ENCODE measurements at regions not wholly inside any gene's neighbourhood (a gene's known extent, or its start where the extent isn't known, plus 50 kb on each side); places are given as distances from the start of the nearest gene placed in this dataset.

- H4K91ac ChIP-seq (replicated peaks; ENCODE audit: insufficient read length, low read length), result no peak overlapping the region
- H3K14ac ChIP-seq (ENCODE audit: insufficient read length), result no peak overlapping the region
- H3K27me3 ChIP-seq (replicated peaks in 1 of 4; ENCODE audit: control insufficient read depth in 3 of 4, extremely low read depth in 1 of 4, insufficient read depth in 3 of 4, low read length in 3 of 4), result peaks cover 0 to 1% (median 0%) of the 10 kb centered on the region in 4 experiments; a peak in 1 of 7 replicates
- 95% methylated on average over 2 of the region's 2 CpGs; no CpG with 5 or more reads in 1 of the 2 experiments for WGBS, 2 experiments (ENCODE audit: extremely low coverage in 1 of 2, insufficient coverage in 1 of 2, insufficient read length in 1 of 2, insufficient replicate concordance in 2 of 2, low coverage in 1 of 2, low lambda C conversion rate in 2 of 2, missing lambda C conversion rate in 1 of 2)
- H3K79me2 ChIP-seq (ENCODE audit: control insufficient read depth in 1 of 2, insufficient read depth in 2 of 2, low read length in 2 of 2), result no peaks in the 10 kb centered on the region
- 0 out of 4 replicates have a peak, but pooled peaks cover 0 to 3% of the 10 kb centered on the region in 2 experiments for H3K9me3 ChIP-seq (ENCODE audit: insufficient read depth in 2 of 2, low read depth in 1 of 2, low read length in 1 of 2)
- POLR2A ChIA-PET (ENCODE audit: partially characterized antibody), result no interaction called here
- no peak for FAIRE-seq
- H3K56ac ChIP-seq (replicated peaks; ENCODE audit: insufficient read length, low read depth, low read length), result no peak overlapping the region
- no peak overlapping the region for H3K9ac ChIP-seq (replicated peaks in 1 of 4; ENCODE audit: extremely low read depth in 1 of 4, low read depth in 3 of 4, low read length in 3 of 4)
- no peak overlapping the region for H3K23ac ChIP-seq (ENCODE audit: insufficient read length)
- H2BK20ac ChIP-seq (ENCODE audit: low read length), result no peak overlapping the region
- no peak overlapping the region for H3K27ac ChIP-seq (ENCODE audit: low read depth, low read length)
- H4K20me1 ChIP-seq (replicated peaks in 1 of 2; ENCODE audit: control insufficient read depth in 1 of 2, insufficient read depth in 2 of 2, low read length in 2 of 2), result no peaks in the 10 kb centered on the region
- H4K8ac ChIP-seq (ENCODE audit: extremely low read depth, insufficient read depth, low read length), result no peak overlapping the region
- no peak overlapping the region for H3K4me3 ChIP-seq (ENCODE audit: extremely low read depth in 1 of 4, insufficient read depth in 2 of 4, low read depth in 3 of 4, low read length in 4 of 4)
- CTCF ChIA-PET (ENCODE audit: partially characterized antibody), result interaction anchor here (0.6 kb wide), 1 partner anchor 153 kb away, joined by 3 read pairs; no protein-coding TSS in a partner anchor
- no peak overlapping the region for H3K4me2 ChIP-seq (ENCODE audit: insufficient read depth in 1 of 2, low read depth in 2 of 2, low read length in 2 of 2)
- TF ChIP-seq ZNF274 (IDR thresholded peaks at IDR 0.05; ENCODE audit: borderline replicate concordance, extremely low read depth, low read length) (no peak), CHD1 (IDR thresholded peaks at IDR 0.05; ENCODE audit: low read depth, low read length) (no peak), YY1 (IDR thresholded peaks at IDR 0.05; ENCODE audit: low read depth, low read length) (no peak), KDM4A (IDR thresholded peaks at IDR 0.05; ENCODE audit: low read depth, low read length, severe bottlenecking) (no peak), BRCA1 (IDR thresholded peaks at IDR 0.05; ENCODE audit: low read depth, low read length) (no peak), CTBP2 (IDR thresholded peaks at IDR 0.05; ENCODE audit: borderline replicate concordance, insufficient read depth, insufficient read length, low read length) (no peak), PHF8 (conservative IDR thresholded peaks at IDR 0.05; ENCODE audit: low read depth, low read length) (no peak), MAX (IDR thresholded peaks at IDR 0.05) (no peak), RNF2 (IDR thresholded peaks at IDR 0.05; ENCODE audit: borderline replicate concordance, low read depth, low read length, missing control alignments, poor library complexity, severe bottlenecking) (no peak)
- TF ChIP-seq, protein P1, sequence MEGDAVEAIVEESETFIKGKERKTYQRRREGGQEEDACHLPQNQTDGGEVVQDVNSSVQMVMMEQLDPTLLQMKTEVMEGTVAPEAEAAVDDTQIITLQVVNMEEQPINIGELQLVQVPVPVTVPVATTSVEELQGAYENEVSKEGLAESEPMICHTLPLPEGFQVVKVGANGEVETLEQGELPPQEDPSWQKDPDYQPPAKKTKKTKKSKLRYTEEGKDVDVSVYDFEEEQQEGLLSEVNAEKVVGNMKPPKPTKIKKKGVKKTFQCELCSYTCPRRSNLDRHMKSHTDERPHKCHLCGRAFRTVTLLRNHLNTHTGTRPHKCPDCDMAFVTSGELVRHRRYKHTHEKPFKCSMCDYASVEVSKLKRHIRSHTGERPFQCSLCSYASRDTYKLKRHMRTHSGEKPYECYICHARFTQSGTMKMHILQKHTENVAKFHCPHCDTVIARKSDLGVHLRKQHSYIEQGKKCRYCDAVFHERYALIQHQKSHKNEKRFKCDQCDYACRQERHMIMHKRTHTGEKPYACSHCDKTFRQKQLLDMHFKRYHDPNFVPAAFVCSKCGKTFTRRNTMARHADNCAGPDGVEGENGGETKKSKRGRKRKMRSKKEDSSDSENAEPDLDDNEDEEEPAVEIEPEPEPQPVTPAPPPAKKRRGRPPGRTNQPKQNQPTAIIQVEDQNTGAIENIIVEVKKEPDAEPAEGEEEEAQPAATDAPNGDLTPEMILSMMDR (IDR thresholded peaks at IDR 0.05; ENCODE audit: control extremely low read depth in 1 of 3, insufficient read depth in 1 of 3, low read depth in 1 of 3, low read length in 3 of 3), result no peak
- no peaks in the 10 kb centered on the region; the same call in 1 of the 2 replicates for H3K23me2 ChIP-seq (ENCODE audit: low read depth, low read length)
- no peak overlapping the region for H2AK5ac ChIP-seq (ENCODE audit: low read depth, low read length)
- H3K4ac ChIP-seq (replicated peaks; ENCODE audit: insufficient read length, low read depth, low read length), result no peak overlapping the region
- no peaks in the 10 kb centered on the region for H3K36me3 ChIP-seq (ENCODE audit: control insufficient read depth in 2 of 4, insufficient read depth in 4 of 4, low read length in 3 of 4)
- no peak overlapping the region for H2BK5ac ChIP-seq (ENCODE audit: low read depth, low read length)
- no peak overlapping the region for H2BK12ac ChIP-seq (ENCODE audit: low read depth, low read length)
- no peak overlapping the region for H2BK120ac ChIP-seq (replicated peaks; ENCODE audit: low read depth, low read length)
- no peak overlapping the region for H2BK15ac ChIP-seq (ENCODE audit: low read length)
- no peaks in the 10 kb centered on the region for H3K4me1 ChIP-seq (replicated peaks in 1 of 4; ENCODE audit: control insufficient read depth in 3 of 4, insufficient read depth in 4 of 4, low read length in 3 of 4)
- no peak overlapping the region for H4K5ac ChIP-seq (ENCODE audit: insufficient read length, low read depth, low read length)
- H2AFZ ChIP-seq (ENCODE audit: low read length), result no peak overlapping the region
- no peak for DNase-seq (ENCODE audit: low read depth in 1 of 2, low spot score in 2 of 2)
- no peak overlapping the region for H3K18ac ChIP-seq (ENCODE audit: extremely low read depth, low read length)
- H3K79me1 ChIP-seq (ENCODE audit: low read depth, low read length), result no peaks in the 10 kb centered on the region
Observed at GRCh38 chr11:80517701-80518100, 1076.9 kb upstream of the TENM4 start.

Measured in H1 (cell line).